Heart left ventricle (tissue), 16 donors: ENCODE measurements at regions not wholly inside any gene's neighbourhood (a gene's known extent, or its start where the extent isn't known, plus 50 kb on each side); places are given as distances from the start of the nearest gene placed in this dataset.

Source experiments
- ATAC-seq, 4 donors: fragments of 200-7000 bp; cut with Tn5 transposase; one replicate each; pipeline ENCODE4 v1.9.1; 2020 to 2022; ENCODE audit warnings: moderate library complexity in 4 of 4, mild to moderate bottlenecking in 3 of 4, moderate number of reproducible peaks in 1 of 4
- DNase-seq, 5 donors: peaks; one replicate each; pipeline ENCODE4 v3.0.0-alpha.2; 2020
- H3K27ac ChIP-seq, 12 donors: fragments of 200-600 bp; sonication (generic) in 4 of 12; one replicate each; pipeline versions ENCODE4 v1.5.0 to v1.8.0; 2016 to 2022; ENCODE audit warnings: mild to moderate bottlenecking in 2 of 12
- H3K27me3 ChIP-seq, 9 donors: fragments of 200-600 bp; sonication (generic) in 2 of 9; one replicate each; pipeline versions ENCODE4 v1.5.1 to v1.8.0; 2016 to 2022; ENCODE audit warnings: mild to moderate bottlenecking in 3 of 9
- H3K36me3 ChIP-seq, 9 donors: fragments of 200-600 bp; sonication (generic) in 2 of 9; one replicate each; pipeline versions ENCODE4 v1.5.0 to v1.8.0; 2018 to 2022; ENCODE audit warnings: mild to moderate bottlenecking in 2 of 9
- H3K4me1 ChIP-seq, 12 donors: fragments of 200-600 bp; sonication (generic) in 4 of 12; one replicate each; pipeline versions ENCODE4 v1.5.0 to v1.8.0; 2016 to 2022; ENCODE audit warnings: mild to moderate bottlenecking in 3 of 12
- H3K4me3 ChIP-seq, 12 donors: fragments of 200-600 bp; sonication (generic) in 4 of 12; one replicate each; pipeline versions ENCODE4 v1.5.0 to v1.8.0; 2017 to 2022; ENCODE audit warnings: mild to moderate bottlenecking in 9 of 12, moderate library complexity in 4 of 12
- H3K9me3 ChIP-seq, 12 donors: fragments of 200-600 bp; sonication (generic) in 4 of 12; one replicate each; pipeline versions ENCODE4 v1.5.0 to v1.8.0; 2016 to 2022; ENCODE audit warnings: mild to moderate bottlenecking in 1 of 12
- POLR2A ChIP-seq, 2 donors: fragments of 450-650 bp; IDR thresholded peaks; one replicate each; pipeline ENCODE4 v1.6.1; 2017; ENCODE audit warnings: antibody characterized with exemption in 2 of 2, mild to moderate bottlenecking in 2 of 2, moderate library complexity in 2 of 2
- WGBS, 4 donors: extraction: QIAGEN DNeasy Blood & Tissue Kit in 2 of 4; methylation state at CpG; one replicate each; pipeline versions ENCODE4 v1.1.5 to v1.1.7; 2013 to 2018; 5-methylcytosine and 5-hydroxymethylcytosine counted together
- intact Hi-C, 10 donors: fragments of 100-400 bp; cut with DNase I; formaldehyde crosslinking; loops; one replicate each; pipeline versions ENCODE4 v1.11.1 to v1.14.2; 2022
- TF ChIP-seq, protein P1 (sequence below), 12 donors: fragments of 200-600 bp; sonication (generic) in 4 of 12; IDR thresholded peaks; one replicate each; pipeline versions ENCODE4 v1.5.0 to v1.8.0; 2018 to 2022; ENCODE audit warnings: antibody characterized with exemption in 12 of 12, mild to moderate bottlenecking in 5 of 12
- donor health status: ischemic (EF 13 %, LVEDD 7.1; RV severe dilation, severe dysfunction).
- donor health status: healthy with polysubstance abuse.
- donor health status: DM: no; HTN: yes; CAD: no.
- donor health status: DM: no; HTN: no; CAD: no.
- donor health status: ischemic (EF 25% LVEDD 6.9; RV normal size, moderate dysfunction).
- donor health status: ischemic (EF 25% LVEDD 5.7; RV mildly dilated, moderate dysfunction).
- donor health status: healthy.
- donor health status: DM: yes; HTN: yes; CAD: no.
- donor health status: ischemic (EF 35%, LVEDD 5.7; RV mildly dilated, moderate dysfunction).
- donor health status: nonischemic (EF 11% LVEDD 7.7; RV severe dilation, severe dysfunction).
- donor health status: DM: yes; HTN: yes; CAD: no.
- donor health status: PGD.
- donor health status: ischemic (EF 29% LVEDD 5.4; RV normal size, mild dysfunction).
- donor health status: nonischemic (EF 23%, LVEDD 6.1; RV moderate dilation, normal function).

DNA sequence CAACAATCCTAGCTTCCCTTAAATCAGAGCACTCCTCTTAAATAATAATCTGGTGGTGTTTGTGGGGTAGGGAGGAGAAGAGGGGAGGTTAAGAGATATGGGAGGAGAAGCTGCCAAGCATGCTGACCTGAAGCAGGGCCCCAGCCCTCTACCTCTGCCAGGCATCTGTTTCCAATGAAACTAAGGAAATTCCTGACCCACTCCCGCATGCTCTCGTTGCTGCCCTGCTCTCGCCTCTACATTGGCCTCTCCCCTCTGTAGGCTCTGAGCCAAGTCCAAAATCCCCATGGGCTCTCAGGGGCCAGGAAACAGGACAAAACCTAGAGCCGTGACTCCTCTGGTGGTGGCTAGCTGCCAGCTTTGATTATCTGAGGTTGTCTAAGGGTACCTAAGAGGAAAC lies 559.5 kb upstream of the CDH11 start:
- DNase-seq (peak in 1 of 5 donors; percentile 33), ATAC-seq (peak in 2 of 4 donors; percentile 13 to 18)
- Histone ChIP-seq H3K4me1 (peaks cover 0 to 5% (median 0%) of the 10 kb centered on the region in 12 donors), H3K9me3 (peaks cover 0 to 13% (median 5%) of the 10 kb centered on the region in 12 donors), H3K36me3 (no peaks in the 10 kb centered on the region), H3K4me3 (no peak overlapping the region), H3K27ac (no peak overlapping the region), H3K27me3 (no peaks in the 10 kb centered on the region)
- WGBS, 4 donors, result 6 to 44% (median 27%) methylated on average over 4 of the region's 4 CpGs
- TF ChIP-seq, protein P1, sequence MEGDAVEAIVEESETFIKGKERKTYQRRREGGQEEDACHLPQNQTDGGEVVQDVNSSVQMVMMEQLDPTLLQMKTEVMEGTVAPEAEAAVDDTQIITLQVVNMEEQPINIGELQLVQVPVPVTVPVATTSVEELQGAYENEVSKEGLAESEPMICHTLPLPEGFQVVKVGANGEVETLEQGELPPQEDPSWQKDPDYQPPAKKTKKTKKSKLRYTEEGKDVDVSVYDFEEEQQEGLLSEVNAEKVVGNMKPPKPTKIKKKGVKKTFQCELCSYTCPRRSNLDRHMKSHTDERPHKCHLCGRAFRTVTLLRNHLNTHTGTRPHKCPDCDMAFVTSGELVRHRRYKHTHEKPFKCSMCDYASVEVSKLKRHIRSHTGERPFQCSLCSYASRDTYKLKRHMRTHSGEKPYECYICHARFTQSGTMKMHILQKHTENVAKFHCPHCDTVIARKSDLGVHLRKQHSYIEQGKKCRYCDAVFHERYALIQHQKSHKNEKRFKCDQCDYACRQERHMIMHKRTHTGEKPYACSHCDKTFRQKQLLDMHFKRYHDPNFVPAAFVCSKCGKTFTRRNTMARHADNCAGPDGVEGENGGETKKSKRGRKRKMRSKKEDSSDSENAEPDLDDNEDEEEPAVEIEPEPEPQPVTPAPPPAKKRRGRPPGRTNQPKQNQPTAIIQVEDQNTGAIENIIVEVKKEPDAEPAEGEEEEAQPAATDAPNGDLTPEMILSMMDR (IDR thresholded peaks at IDR 0.05), result no peak
- TF ChIP-seq POLR2A (IDR thresholded peaks at IDR 0.05), result no peak
- intact Hi-C loops, result no loop called here

GRCh38 chr16:65679785-65680184 lies 557.9 kb upstream of the CDH11 start:
- Histone ChIP-seq H3K27me3 (no peaks in the 10 kb centered on the region), H3K9me3 (peaks cover 0 to 13% (median 5%) of the 10 kb centered on the region in 12 donors), H3K4me3 (no peak overlapping the region), H3K36me3 (no peaks in the 10 kb centered on the region), H3K4me1 (peaks cover 0 to 5% (median 0%) of the 10 kb centered on the region in 12 donors), H3K27ac (no peak overlapping the region)
- DNase-seq, result no peak
- 92 to 94% (median 93%) methylated on average over 5 of the region's 5 CpGs for WGBS, 4 donors
- no peak for TF ChIP-seq POLR2A (IDR thresholded peaks at IDR 0.05)
- TF ChIP-seq, protein P1 (IDR thresholded peaks at IDR 0.05), result no peak
- intact Hi-C loops, result no loop called here
- no peak for ATAC-seq

DNA sequence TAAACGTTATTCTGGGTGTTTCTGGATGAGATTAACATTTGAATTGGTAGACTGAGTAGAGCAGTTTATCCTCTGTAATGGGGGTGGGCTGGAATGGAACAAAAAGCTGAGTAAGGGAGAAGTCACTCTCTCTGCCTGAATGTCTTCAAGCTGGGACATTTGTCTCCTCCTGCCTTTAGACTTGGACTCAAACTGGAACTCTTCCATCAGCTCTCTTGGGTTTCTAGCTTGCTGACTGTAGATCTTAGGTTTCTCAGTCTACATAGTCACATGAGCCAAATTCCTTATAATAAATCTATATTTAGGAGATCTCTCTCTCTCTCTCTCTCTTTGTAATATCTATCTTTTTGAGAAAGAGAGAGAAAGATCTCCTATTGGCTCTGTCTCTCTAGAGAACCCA lies 553.3 kb upstream of the CDH11 start:
- H3K27ac ChIP-seq, result no peak overlapping the region
- no peaks in the 10 kb centered on the region for H3K36me3 ChIP-seq
- DNase-seq (no peak), ATAC-seq (no peak)
- no peaks in the 10 kb centered on the region for H3K27me3 ChIP-seq
- H3K9me3 ChIP-seq, result peaks cover 0 to 4% (median 0%) of the 10 kb centered on the region in 12 donors
- H3K4me3 ChIP-seq, result no peak overlapping the region
- no peaks in the 10 kb centered on the region for H3K4me1 ChIP-seq
- 53 to 66% (median 62%) methylated on average over 1 of the region's 1 CpG for WGBS, 4 donors
- intact Hi-C loops, result no loop called here
- TF ChIP-seq, protein P1 (IDR thresholded peaks at IDR 0.05), result no peak
- no peak for TF ChIP-seq POLR2A (IDR thresholded peaks at IDR 0.05)

DNA sequence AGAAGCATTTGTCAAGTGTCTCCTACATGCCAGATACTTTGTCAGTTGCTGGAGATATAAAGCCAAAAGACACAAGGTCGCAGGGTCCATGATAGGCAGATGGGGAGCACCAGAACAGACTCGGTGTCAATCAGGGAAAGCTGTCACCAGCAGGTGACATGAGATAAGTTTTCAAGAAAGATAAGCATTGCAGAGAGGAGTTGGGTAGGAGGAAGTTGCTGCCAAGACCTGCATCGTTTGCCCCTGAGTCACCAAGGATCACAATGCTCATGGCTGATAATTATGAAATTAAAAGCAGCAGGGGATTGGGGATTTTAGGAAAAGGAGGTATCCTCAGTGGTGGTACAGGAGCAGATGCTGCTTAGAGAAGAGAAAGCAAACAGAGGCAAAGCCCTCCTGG lies 551.1 kb upstream of the CDH11 start:
- H3K4me3 ChIP-seq, result no peak overlapping the region
- H3K4me1 ChIP-seq, result no peaks in the 10 kb centered on the region
- no peaks in the 10 kb centered on the region for H3K36me3 ChIP-seq
- no peak overlapping the region for H3K27ac ChIP-seq
- WGBS, 4 donors, result 49 to 58% (median 56%) methylated on average over 3 of the region's 3 CpGs
- no peak for ATAC-seq
- no peaks in the 10 kb centered on the region for H3K27me3 ChIP-seq
- no peak for DNase-seq
- peaks cover 0 to 12% (median 0%) of the 10 kb centered on the region in 12 donors for H3K9me3 ChIP-seq
- TF ChIP-seq, protein P1 (IDR thresholded peaks at IDR 0.05), result no peak
- no peak for TF ChIP-seq POLR2A (IDR thresholded peaks at IDR 0.05)
- intact Hi-C loops, result no loop called here
